ENCODE measurements at regions not wholly inside any gene's neighbourhood (a gene's known extent, or its start where the extent isn't known, plus 50 kb on each side); places are given as distances from the start of the nearest gene placed in this dataset.

DNA sequence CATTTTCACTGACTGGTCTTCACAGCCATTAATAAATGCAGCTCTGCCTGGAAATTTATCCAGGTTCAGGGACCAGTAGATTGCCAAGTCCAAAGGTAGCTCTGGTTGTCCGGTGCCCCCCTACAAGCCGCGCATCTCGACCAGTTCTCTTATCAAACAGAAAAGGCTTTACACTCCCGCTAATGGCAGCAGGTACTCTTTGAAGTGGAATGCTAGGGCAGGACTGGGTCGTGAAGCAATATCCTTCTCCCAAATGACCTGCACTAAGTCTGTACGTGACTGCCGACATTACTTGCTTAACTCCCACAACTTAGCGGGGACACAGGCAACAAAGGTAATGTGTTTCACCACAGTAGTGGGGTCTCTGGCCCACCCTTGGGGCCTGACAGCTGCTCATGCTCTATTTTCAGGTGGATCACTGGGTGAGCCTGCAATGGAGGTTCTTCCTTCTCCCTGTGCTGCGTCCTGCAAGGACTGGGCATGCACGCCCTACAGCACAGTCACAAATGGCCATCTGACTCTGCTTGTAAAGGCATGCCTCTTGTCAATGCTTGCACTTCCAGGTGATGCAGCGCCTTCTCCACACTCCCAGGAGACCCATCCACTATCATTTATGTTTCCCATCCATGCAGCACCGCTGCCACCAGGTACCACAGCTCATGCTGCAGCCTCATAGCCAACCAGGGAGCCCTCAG, 96.1 kb upstream of the CTSC start:
- TF ChIP-seq, protein P1, sequence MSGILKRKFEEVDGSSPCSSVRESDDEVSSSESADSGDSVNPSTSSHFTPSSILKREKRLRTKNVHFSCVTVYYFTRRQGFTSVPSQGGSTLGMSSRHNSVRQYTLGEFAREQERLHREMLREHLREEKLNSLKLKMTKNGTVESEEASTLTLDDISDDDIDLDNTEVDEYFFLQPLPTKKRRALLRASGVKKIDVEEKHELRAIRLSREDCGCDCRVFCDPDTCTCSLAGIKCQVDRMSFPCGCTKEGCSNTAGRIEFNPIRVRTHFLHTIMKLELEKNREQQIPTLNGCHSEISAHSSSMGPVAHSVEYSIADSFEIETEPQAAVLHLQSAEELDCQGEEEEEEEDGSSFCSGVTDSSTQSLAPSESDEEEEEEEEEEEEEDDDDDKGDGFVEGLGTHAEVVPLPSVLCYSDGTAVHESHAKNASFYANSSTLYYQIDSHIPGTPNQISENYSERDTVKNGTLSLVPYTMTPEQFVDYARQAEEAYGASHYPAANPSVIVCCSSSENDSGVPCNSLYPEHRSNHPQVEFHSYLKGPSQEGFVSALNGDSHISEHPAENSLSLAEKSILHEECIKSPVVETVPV (CRISPR knock-in tag; IDR thresholded peaks at IDR 0.05): no peak
- TF ChIP-seq ZFP3 (CRISPR knock-in tag; IDR thresholded peaks at IDR 0.05) (no peak), TOX (CRISPR knock-in tag; IDR thresholded peaks at IDR 0.05; ENCODE audit: borderline replicate concordance) (no peak), RARB (CRISPR knock-in tag; IDR thresholded peaks at IDR 0.05) (no peak), ZFP30 (CRISPR knock-in tag; IDR thresholded peaks at IDR 0.05) (no peak)
- TF ChIP-seq, protein P2, sequence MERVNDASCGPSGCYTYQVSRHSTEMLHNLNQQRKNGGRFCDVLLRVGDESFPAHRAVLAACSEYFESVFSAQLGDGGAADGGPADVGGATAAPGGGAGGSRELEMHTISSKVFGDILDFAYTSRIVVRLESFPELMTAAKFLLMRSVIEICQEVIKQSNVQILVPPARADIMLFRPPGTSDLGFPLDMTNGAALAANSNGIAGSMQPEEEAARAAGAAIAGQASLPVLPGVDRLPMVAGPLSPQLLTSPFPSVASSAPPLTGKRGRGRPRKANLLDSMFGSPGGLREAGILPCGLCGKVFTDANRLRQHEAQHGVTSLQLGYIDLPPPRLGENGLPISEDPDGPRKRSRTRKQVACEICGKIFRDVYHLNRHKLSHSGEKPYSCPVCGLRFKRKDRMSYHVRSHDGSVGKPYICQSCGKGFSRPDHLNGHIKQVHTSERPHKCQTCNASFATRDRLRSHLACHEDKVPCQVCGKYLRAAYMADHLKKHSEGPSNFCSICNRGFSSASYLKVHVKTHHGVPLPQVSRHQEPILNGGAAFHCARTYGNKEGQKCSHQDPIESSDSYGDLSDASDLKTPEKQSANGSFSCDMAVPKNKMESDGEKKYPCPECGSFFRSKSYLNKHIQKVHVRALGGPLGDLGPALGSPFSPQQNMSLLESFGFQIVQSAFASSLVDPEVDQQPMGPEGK (CRISPR knock-in tag; IDR thresholded peaks at IDR 0.05; ENCODE audit: borderline replicate concordance): no peak
- TF ChIP-seq, protein P3, sequence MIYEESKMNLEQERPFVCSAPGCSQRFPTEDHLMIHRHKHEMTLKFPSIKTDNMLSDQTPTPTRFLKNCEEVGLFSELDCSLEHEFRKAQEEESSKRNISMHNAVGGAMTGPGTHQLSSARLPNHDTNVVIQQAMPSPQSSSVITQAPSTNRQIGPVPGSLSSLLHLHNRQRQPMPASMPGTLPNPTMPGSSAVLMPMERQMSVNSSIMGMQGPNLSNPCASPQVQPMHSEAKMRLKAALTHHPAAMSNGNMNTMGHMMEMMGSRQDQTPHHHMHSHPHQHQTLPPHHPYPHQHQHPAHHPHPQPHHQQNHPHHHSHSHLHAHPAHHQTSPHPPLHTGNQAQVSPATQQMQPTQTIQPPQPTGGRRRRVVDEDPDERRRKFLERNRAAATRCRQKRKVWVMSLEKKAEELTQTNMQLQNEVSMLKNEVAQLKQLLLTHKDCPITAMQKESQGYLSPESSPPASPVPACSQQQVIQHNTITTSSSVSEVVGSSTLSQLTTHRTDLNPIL (CRISPR knock-in tag; IDR thresholded peaks at IDR 0.05; ENCODE audit: low read depth): no peak

Data from SK-N-SH treated with all-trans-retinoic acid at 6 μM for 48 hours (cell line).